Peyer's patch (tissue), 4 donors: ENCODE measurements at regions not wholly inside any gene's neighbourhood (a gene's known extent, or its start where the extent isn't known, plus 50 kb on each side); places are given as distances from the start of the nearest gene placed in this dataset.

ENCODE experiments used
- CTCF ChIP-seq, 6 experiments: fragments of 450-650 bp in 4 of 6; fragments of 200-600 bp in 2 of 6; sonication (generic) in 1 of 6; IDR thresholded peaks; one replicate each; pipeline ENCODE4 v1.5.1; 2017 to 2019; ENCODE audit warnings: antibody characterized with exemption in 6 of 6, mild to moderate bottlenecking in 3 of 6, moderate library complexity in 1 of 6
- POLR2A ChIP-seq, 2 donors: fragments of 450-650 bp; IDR thresholded peaks; one replicate each; pipeline ENCODE4 v1.5.1; 2017; ENCODE audit warnings: antibody characterized with exemption in 2 of 2, mild to moderate bottlenecking in 2 of 2, moderate library complexity in 2 of 2

- TF ChIP-seq CTCF (IDR thresholded peaks at IDR 0.05) (peak in 1 of 6 experiments; percentile 7), POLR2A (IDR thresholded peaks at IDR 0.05) (no peak)
Measured at GRCh38 chr1:90614872-90615271, 102.2 kb downstream of the BARHL2 start.
